SU-DHL-6 (cell line): ENCODE measurements at regions not wholly inside any gene's neighbourhood (a gene's known extent, or its start where the extent isn't known, plus 50 kb on each side); places are given as distances from the start of the nearest gene placed in this dataset.

Source experiments
- H2AFZ ChIP-seq: fragments of 200-600 bp; sonication (generic); 2 replicates; pipeline ENCODE4 v1.6.1; 2014; ENCODE audit warnings: low read depth, mild to moderate bottlenecking, moderate library complexity, mixed read lengths, antibody characterized with exemption, low read length; ENCODE audit not compliant: severe bottlenecking
- H3F3A ChIP-seq: fragments of 200-600 bp; shearing (Covaris generic); 2 replicates; pipeline ENCODE4 v1.6.0; 2016; ENCODE audit warnings: antibody characterized with exemption, mild to moderate bottlenecking; ENCODE audit not compliant: insufficient read depth
- H3K27ac ChIP-seq: fragments of 200-600 bp; sonication (generic); 2 replicates; pipeline ENCODE4 v1.5.1; 2016; ENCODE audit warnings: low read depth, mild to moderate bottlenecking, low read length, moderate library complexity, mixed read lengths
- H3K27me3 ChIP-seq: fragments of 200-600 bp; sonication (generic), shearing (Covaris generic); 2 replicates; pipeline ENCODE4 v1.6.0; 2014; ENCODE audit warnings: mild to moderate bottlenecking, low read length
- H3K36me3 ChIP-seq: fragments of 200-600 bp; sonication (generic); 2 replicates; pipeline ENCODE4 v1.6.1; 2014; ENCODE audit warnings: mild to moderate bottlenecking, low read length, mixed read lengths
- H3K4me2 ChIP-seq: fragments of 300-600, 200-600 bp; shearing (Covaris generic), sonication (generic); 2 replicates; pipeline ENCODE4 v1.6.0; 2014; ENCODE audit warnings: low read length, low read depth, mild to moderate bottlenecking; ENCODE audit not compliant: poor library complexity, severe bottlenecking
- H3K4me3 ChIP-seq: fragments of 200-600 bp; sonication (generic); 2 replicates; pipeline ENCODE4 v1.5.1; 2014; ENCODE audit warnings: antibody characterized with exemption, low read length, mild to moderate bottlenecking, mixed read lengths; ENCODE audit not compliant: insufficient read depth, poor library complexity, severe bottlenecking
- H3K79me2 ChIP-seq: fragments of 200-600 bp; sonication (generic); 2 replicates; pipeline ENCODE4 v1.6.1; 2014; ENCODE audit warnings: mild to moderate bottlenecking, low read length, moderate library complexity; ENCODE audit not compliant: insufficient read depth
- H3K9ac ChIP-seq: fragments of 200-600 bp; sonication (generic); 2 replicates; pipeline ENCODE4 v1.7.0; 2014; ENCODE audit warnings: mild to moderate bottlenecking, low read length
- H3K9me2 ChIP-seq: fragments of 200-600 bp; sonication (generic); replicated peaks from 2 replicates; pipeline ENCODE4 v1.6.1; 2014; ENCODE audit warnings: low read length; ENCODE audit not compliant: insufficient read depth
- H3K9me3 ChIP-seq: fragments of 200-600 bp; sonication (generic); 2 replicates; pipeline ENCODE4 v1.6.1; 2014; ENCODE audit warnings: low read length, mixed read lengths; ENCODE audit not compliant: insufficient read depth
- H4K20me1 ChIP-seq: fragments of 200-600 bp; sonication (generic); 2 replicates; pipeline ENCODE4 v1.6.1; 2014; ENCODE audit warnings: low read depth, mild to moderate bottlenecking, antibody characterized with exemption, low read length, moderate library complexity, mixed read lengths
- EZH2phosphoT487 ChIP-seq: fragments of 200-600 bp; sonication (generic), shearing (Covaris generic); conservative IDR thresholded peaks from 2 replicates; pipeline ENCODE4 v1.6.1; 2018; ENCODE audit warnings: mild to moderate bottlenecking, antibody characterized with exemption, low read length, moderate library complexity, mixed read lengths
- TF ChIP-seq, protein P1 (sequence below): fragments of 200-600 bp; sonication (generic); IDR thresholded peaks from one replicate; pipeline ENCODE4 v1.5.1; 2017; ENCODE audit warnings: antibody characterized with exemption, mild to moderate bottlenecking, low read length, moderate library complexity; ENCODE audit not compliant: insufficient read depth, poor library complexity, severe bottlenecking

GRCh38 chr11:81420668-81421250, 1312.9 kb downstream of the FAM181B start:
- no peaks in the 10 kb centered on the region for H3K9me2 ChIP-seq
- no peaks in the 10 kb centered on the region; the same call in 1 of the 2 replicates for H4K20me1 ChIP-seq
- H3K36me3 ChIP-seq, result no peaks in the 10 kb centered on the region
- no peak for TF ChIP-seq EZH2phosphoT487
- TF ChIP-seq, protein P1, sequence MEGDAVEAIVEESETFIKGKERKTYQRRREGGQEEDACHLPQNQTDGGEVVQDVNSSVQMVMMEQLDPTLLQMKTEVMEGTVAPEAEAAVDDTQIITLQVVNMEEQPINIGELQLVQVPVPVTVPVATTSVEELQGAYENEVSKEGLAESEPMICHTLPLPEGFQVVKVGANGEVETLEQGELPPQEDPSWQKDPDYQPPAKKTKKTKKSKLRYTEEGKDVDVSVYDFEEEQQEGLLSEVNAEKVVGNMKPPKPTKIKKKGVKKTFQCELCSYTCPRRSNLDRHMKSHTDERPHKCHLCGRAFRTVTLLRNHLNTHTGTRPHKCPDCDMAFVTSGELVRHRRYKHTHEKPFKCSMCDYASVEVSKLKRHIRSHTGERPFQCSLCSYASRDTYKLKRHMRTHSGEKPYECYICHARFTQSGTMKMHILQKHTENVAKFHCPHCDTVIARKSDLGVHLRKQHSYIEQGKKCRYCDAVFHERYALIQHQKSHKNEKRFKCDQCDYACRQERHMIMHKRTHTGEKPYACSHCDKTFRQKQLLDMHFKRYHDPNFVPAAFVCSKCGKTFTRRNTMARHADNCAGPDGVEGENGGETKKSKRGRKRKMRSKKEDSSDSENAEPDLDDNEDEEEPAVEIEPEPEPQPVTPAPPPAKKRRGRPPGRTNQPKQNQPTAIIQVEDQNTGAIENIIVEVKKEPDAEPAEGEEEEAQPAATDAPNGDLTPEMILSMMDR, result no peak
- no peaks in the 10 kb centered on the region for H3K27me3 ChIP-seq
- H3K9me3 ChIP-seq, result no peaks in the 10 kb centered on the region
- no peak overlapping the region for H3K4me3 ChIP-seq
- H3K27ac ChIP-seq, result no peak overlapping the region
- no peaks in the 10 kb centered on the region for H3F3A ChIP-seq
- H3K9ac ChIP-seq, result no peak overlapping the region
- H3K79me2 ChIP-seq, result no peaks in the 10 kb centered on the region
- no peak overlapping the region for H3K4me2 ChIP-seq
- no peak overlapping the region for H2AFZ ChIP-seq

- no peak for TF ChIP-seq EZH2phosphoT487
- TF ChIP-seq, protein P1, result no peak
Measured at GRCh38 chr11:81397316-81397715, 1336.3 kb downstream of the FAM181B start.

GRCh38 chr11:81394311-81394710, 1339.4 kb downstream of the FAM181B start:
- Histone ChIP-seq H3K79me2 (no peaks in the 10 kb centered on the region), H3K27me3 (no peaks in the 10 kb centered on the region), H3K9ac (no peak overlapping the region), H3K27ac (no peak overlapping the region), H3F3A (no peaks in the 10 kb centered on the region), H3K4me3 (no peak overlapping the region), H4K20me1 (no peaks in the 10 kb centered on the region), H3K4me2 (no peak overlapping the region), H2AFZ (no peak overlapping the region), H3K9me2 (no peaks in the 10 kb centered on the region), H3K9me3 (no peaks in the 10 kb centered on the region), H3K36me3 (no peaks in the 10 kb centered on the region)
- no peak for TF ChIP-seq EZH2phosphoT487
- TF ChIP-seq, protein P1, result no peak

More at GRCh38 chr11:81397316-81397715, 1336.3 kb downstream of the FAM181B start:
- no peaks in the 10 kb centered on the region for H3F3A ChIP-seq
- no peaks in the 10 kb centered on the region for H3K27me3 ChIP-seq
- no peak overlapping the region for H3K9ac ChIP-seq
- no peaks in the 10 kb centered on the region for H3K36me3 ChIP-seq
- no peaks in the 10 kb centered on the region for H3K9me2 ChIP-seq
- H4K20me1 ChIP-seq, result no peaks in the 10 kb centered on the region
- no peaks in the 10 kb centered on the region for H3K9me3 ChIP-seq
- no peak overlapping the region for H3K4me3 ChIP-seq
- no peak overlapping the region for H3K4me2 ChIP-seq
- no peaks in the 10 kb centered on the region for H3K79me2 ChIP-seq
- no peak overlapping the region for H2AFZ ChIP-seq
- H3K27ac ChIP-seq, result no peak overlapping the region
